RWPE2 (cell line): ENCODE measurements at regions not wholly inside any gene's neighbourhood (a gene's known extent, or its start where the extent isn't known, plus 50 kb on each side); places are given as distances from the start of the nearest gene placed in this dataset.
A peak's percentile ranks its signal among the peaks of the same experiment; 100 is the strongest.

Experiments
- ATAC-seq: fragments of 200-7000 bp; cut with Tn5 transposase; 3 replicates; pipeline ENCODE4 v1.9.1; 2021; ENCODE audit warnings: low read depth
- DNase-seq: peaks from one replicate; pipeline ENCODE4 v3.0.0-alpha.2; 2020; ENCODE audit warnings: low spot score
- H3K27ac ChIP-seq: fragments of 450-650 bp; 2 replicates; pipeline ENCODE4 v1.5.1; 2017; ENCODE audit warnings: mild to moderate bottlenecking; ENCODE audit not compliant: poor library complexity, severe bottlenecking
- H3K27me3 ChIP-seq: fragments of 250-450 bp; sonication (Bioruptor Pico); 2 replicates; pipeline ENCODE4 v1.5.1; 2021; ENCODE audit warnings: mild to moderate bottlenecking, moderate library complexity; ENCODE audit not compliant: insufficient read depth, poor library complexity, severe bottlenecking
- H3K36me3 ChIP-seq: fragments of 250-450 bp; sonication (Bioruptor Pico); 2 replicates; pipeline ENCODE4 v1.5.1; 2020; ENCODE audit warnings: low read depth, mild to moderate bottlenecking, moderate library complexity
- H3K4me1 ChIP-seq: fragments of 250-450 bp; sonication (Bioruptor Pico); 2 replicates; pipeline ENCODE4 v1.5.1; 2021; ENCODE audit warnings: mild to moderate bottlenecking, moderate library complexity; ENCODE audit not compliant: insufficient read depth, poor library complexity, severe bottlenecking
- H3K4me3 ChIP-seq: fragments of 250-450 bp; sonication (Bioruptor Pico); 2 replicates; pipeline ENCODE4 v1.5.1; 2021; ENCODE audit warnings: mild to moderate bottlenecking, moderate library complexity; ENCODE audit not compliant: severe bottlenecking
- H3K9me3 ChIP-seq: fragments of 250-450 bp; sonication (Bioruptor Pico); 2 replicates; pipeline ENCODE4 v1.5.1; 2021; ENCODE audit warnings: mild to moderate bottlenecking, moderate library complexity; ENCODE audit not compliant: severe bottlenecking
- TF ChIP-seq, protein P1 (sequence below): fragments of 450-650 bp; IDR thresholded peaks from one replicate; pipeline ENCODE4 v1.5.1; 2017; ENCODE audit warnings: mild to moderate bottlenecking, moderate library complexity; ENCODE audit not compliant: poor library complexity, severe bottlenecking

GRCh38 chr4:123554801-123555232 lies 158.2 kb downstream of the SPRY1 start:
- no peaks in the 10 kb centered on the region for H3K27me3 ChIP-seq
- no peak for ATAC-seq
- no peaks in the 10 kb centered on the region for H3K36me3 ChIP-seq
- no peaks in the 10 kb centered on the region for H3K9me3 ChIP-seq
- peaks cover 23% of the 10 kb centered on the region for H3K4me1 ChIP-seq
- H3K4me3 ChIP-seq, result no peak overlapping the region
- no peak for DNase-seq
- H3K27ac ChIP-seq, result peak overlapping the region; percentile 84
- TF ChIP-seq, protein P1, sequence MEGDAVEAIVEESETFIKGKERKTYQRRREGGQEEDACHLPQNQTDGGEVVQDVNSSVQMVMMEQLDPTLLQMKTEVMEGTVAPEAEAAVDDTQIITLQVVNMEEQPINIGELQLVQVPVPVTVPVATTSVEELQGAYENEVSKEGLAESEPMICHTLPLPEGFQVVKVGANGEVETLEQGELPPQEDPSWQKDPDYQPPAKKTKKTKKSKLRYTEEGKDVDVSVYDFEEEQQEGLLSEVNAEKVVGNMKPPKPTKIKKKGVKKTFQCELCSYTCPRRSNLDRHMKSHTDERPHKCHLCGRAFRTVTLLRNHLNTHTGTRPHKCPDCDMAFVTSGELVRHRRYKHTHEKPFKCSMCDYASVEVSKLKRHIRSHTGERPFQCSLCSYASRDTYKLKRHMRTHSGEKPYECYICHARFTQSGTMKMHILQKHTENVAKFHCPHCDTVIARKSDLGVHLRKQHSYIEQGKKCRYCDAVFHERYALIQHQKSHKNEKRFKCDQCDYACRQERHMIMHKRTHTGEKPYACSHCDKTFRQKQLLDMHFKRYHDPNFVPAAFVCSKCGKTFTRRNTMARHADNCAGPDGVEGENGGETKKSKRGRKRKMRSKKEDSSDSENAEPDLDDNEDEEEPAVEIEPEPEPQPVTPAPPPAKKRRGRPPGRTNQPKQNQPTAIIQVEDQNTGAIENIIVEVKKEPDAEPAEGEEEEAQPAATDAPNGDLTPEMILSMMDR, result no peak

GRCh38 chr4:123555233-123555806 lies 158.7 kb downstream of the SPRY1 start:
- no peak overlapping the region for H3K4me3 ChIP-seq
- no peaks in the 10 kb centered on the region for H3K9me3 ChIP-seq
- no peaks in the 10 kb centered on the region for H3K27me3 ChIP-seq
- TF ChIP-seq, protein P1, result no peak
- peak overlapping the region; percentile 84 for H3K27ac ChIP-seq
- DNase-seq (peak; percentile 91), ATAC-seq (peak; percentile 95)
- H3K36me3 ChIP-seq, result no peaks in the 10 kb centered on the region
- H3K4me1 ChIP-seq, result peaks cover 28% of the 10 kb centered on the region

- ATAC-seq, result peak; percentile 49
- H3K4me1 ChIP-seq, result peaks cover 28% of the 10 kb centered on the region
- no peak overlapping the region for H3K4me3 ChIP-seq
- no peaks in the 10 kb centered on the region for H3K9me3 ChIP-seq
- H3K36me3 ChIP-seq, result no peaks in the 10 kb centered on the region
- no peak for DNase-seq
- TF ChIP-seq, protein P1, result no peak
- peak overlapping the region; percentile 84 for H3K27ac ChIP-seq
- H3K27me3 ChIP-seq, result no peaks in the 10 kb centered on the region
These were observed 159.2 kb downstream of the SPRY1 start for GRCh38 chr4:123555807-123556273.

DNA sequence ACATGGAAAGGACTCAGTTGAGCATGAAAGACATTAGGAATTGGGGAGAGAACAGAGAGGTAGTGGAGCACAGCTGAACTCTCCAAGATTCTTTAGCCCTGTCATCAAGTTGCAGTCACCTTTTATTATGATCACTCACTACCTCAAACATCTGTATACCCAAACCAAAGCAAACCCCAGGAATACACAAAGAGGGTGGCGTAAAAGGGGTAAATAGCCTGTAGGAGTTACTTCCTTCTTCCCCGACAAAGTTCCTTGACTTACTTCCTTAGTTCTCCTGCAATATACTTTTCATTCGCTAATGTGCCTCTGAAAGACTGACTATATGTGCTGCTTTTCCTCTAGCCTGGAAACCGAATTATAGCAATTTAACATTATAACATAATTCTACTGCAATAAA lies 159.9 kb downstream of the SPRY1 start:
- TF ChIP-seq, protein P1, result no peak
- ATAC-seq, result no peak

DNA sequence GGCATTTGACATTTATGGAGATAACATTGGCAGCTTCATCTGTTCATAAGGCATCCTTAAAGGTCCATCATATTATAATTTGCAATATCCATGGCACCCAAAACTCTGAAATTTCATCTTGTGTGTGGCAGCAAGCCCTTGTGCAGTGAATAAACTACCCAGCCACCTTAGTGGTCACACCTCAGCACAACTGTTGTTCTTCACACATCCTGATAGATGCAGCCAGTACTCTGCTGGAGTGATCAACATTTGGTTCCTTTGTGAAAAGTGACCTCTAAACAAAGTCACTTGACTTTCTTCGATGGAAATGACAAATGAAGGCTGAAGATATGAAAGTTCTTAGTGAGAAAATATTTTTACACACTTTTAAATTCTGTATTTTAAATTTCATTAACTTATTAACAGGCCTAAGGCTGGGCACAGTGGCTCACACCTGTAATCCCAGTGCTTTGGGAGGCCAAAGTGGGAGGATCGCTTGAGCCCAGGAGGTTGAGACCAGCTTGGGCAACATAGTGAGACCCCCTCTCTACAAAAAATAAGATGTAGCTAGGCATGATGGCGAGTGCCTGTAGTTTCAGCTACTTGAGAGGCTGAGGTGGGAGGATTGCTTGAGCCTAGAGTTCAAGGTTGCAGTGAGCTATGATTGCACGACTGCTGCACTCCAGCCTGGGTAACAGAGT lies 161.4 kb downstream of the SPRY1 start:
- no peak for DNase-seq
- H3K4me1 ChIP-seq, result peaks cover 30% of the 10 kb centered on the region

More for the DNA sequence above, 159.9 kb downstream of the SPRY1 start:
- Histone ChIP-seq H3K4me3 (no peak overlapping the region), H3K27ac (peak overlapping the region; percentile 84), H3K4me1 (peaks cover 28% of the 10 kb centered on the region), H3K27me3 (no peaks in the 10 kb centered on the region), H3K9me3 (no peaks in the 10 kb centered on the region), H3K36me3 (no peaks in the 10 kb centered on the region)
- DNase-seq, result no peak

More for the DNA sequence above, 161.4 kb downstream of the SPRY1 start:
- no peak for ATAC-seq
- H3K4me3 ChIP-seq, result no peak overlapping the region
- H3K36me3 ChIP-seq, result no peaks in the 10 kb centered on the region
- no peaks in the 10 kb centered on the region for H3K9me3 ChIP-seq
- TF ChIP-seq, protein P1, result no peak
- H3K27me3 ChIP-seq, result no peaks in the 10 kb centered on the region
- H3K27ac ChIP-seq, result no peak overlapping the region
